H1 (cell line): ENCODE measurements at regions not wholly inside any gene's neighbourhood (a gene's known extent, or its start where the extent isn't known, plus 50 kb on each side); places are given as distances from the start of the nearest gene placed in this dataset.

Source experiments
- CTCF ChIA-PET: fragments of 300-600 bp; sonication (Branson Sonifier 250); formaldehyde crosslinking; loops from one replicate; lab custom pipeline; 2021; ENCODE audit not compliant: partially characterized antibody; lab: Charles Lee
- POLR2A ChIA-PET: fragments of 300-600 bp; sonication (Branson Sonifier 250); formaldehyde crosslinking; loops from one replicate; lab custom pipeline; 2021; ENCODE audit warnings: inconsistent platforms; ENCODE audit not compliant: partially characterized antibody; lab: Charles Lee
- DNase-seq, 2 experiments: peaks; one replicate each; pipeline versions ENCODE4 v3.0.0 to v3.0.0-alpha.2; 2010 to 2022; ENCODE audit warnings: low spot score in 2 of 2, low read depth in 1 of 2, mixed read lengths in 1 of 2
- FAIRE-seq: peaks from 2 replicates; lab custom pipeline; 2011; peaks lifted over from hg19 to GRCh38; lab: Jason Lieb, UNC
- H2AFZ ChIP-seq: 2 replicates; pipeline ENCODE4 v1.8.1; 2012; ENCODE audit warnings: low read length, inconsistent platforms
- H2AK5ac ChIP-seq: 2 replicates; pipeline ENCODE4 v1.6.1; 2013; ENCODE audit warnings: low read depth, low read length
- H2BK120ac ChIP-seq: replicated peaks from 2 replicates; pipeline ENCODE3; 2013; ENCODE audit warnings: low read depth, low read length, inconsistent platforms
- H2BK12ac ChIP-seq: 2 replicates; pipeline ENCODE4 v1.6.1; 2013; ENCODE audit warnings: low read depth, low read length
- H2BK15ac ChIP-seq: 2 replicates; pipeline ENCODE4 v1.6.1; 2013; ENCODE audit warnings: low read length
- H2BK20ac ChIP-seq: 2 replicates; pipeline ENCODE4 v1.6.1; 2013; ENCODE audit warnings: low read length
- H2BK5ac ChIP-seq: 2 replicates; pipeline ENCODE4 v1.6.1; 2013; ENCODE audit warnings: low read depth, low read length
- H3K14ac ChIP-seq: 2 replicates; pipeline ENCODE4 v1.6.1; 2013; ENCODE audit warnings: inconsistent platforms; ENCODE audit not compliant: insufficient read length
- H3K18ac ChIP-seq: 2 replicates; pipeline ENCODE4 v1.6.1; 2013; ENCODE audit warnings: low read length; ENCODE audit errors: extremely low read depth
- H3K23ac ChIP-seq: 2 replicates; pipeline ENCODE4 v1.6.1; 2013; ENCODE audit warnings: inconsistent platforms; ENCODE audit not compliant: insufficient read length
- H3K23me2 ChIP-seq: 2 replicates; pipeline ENCODE4 v1.6.1; 2013; ENCODE audit warnings: low read depth, low read length
- H3K27ac ChIP-seq: 2 replicates; pipeline ENCODE4 v1.6.1; 2011; ENCODE audit warnings: low read depth, low read length, inconsistent platforms
- H3K27me3 ChIP-seq, 4 experiments: replicated peaks in 1 of 4; 1 replicate in 1 of 4; 2 replicates in 3 of 4; pipeline versions ENCODE4 v1.6.1 to v1.8.1; 2011 to 2013; ENCODE audit warnings: low read length in 3 of 4, mild to moderate bottlenecking in 3 of 4, inconsistent platforms in 2 of 4, mixed read lengths in 2 of 4, moderate library complexity in 1 of 4; ENCODE audit not compliant: control insufficient read depth in 3 of 4, insufficient read depth in 3 of 4; ENCODE audit errors: extremely low read depth in 1 of 4
- H3K36me3 ChIP-seq, 4 experiments: 2 replicates each; pipeline versions ENCODE4 v1.6.1 to v1.8.1; 2011 to 2013; ENCODE audit warnings: mild to moderate bottlenecking in 4 of 4, low read length in 3 of 4, moderate library complexity in 2 of 4, control low read depth in 1 of 4, inconsistent platforms in 1 of 4; ENCODE audit not compliant: insufficient read depth in 4 of 4, control insufficient read depth in 2 of 4
- H3K4ac ChIP-seq: replicated peaks from 2 replicates; pipeline ENCODE3; 2013; ENCODE audit warnings: low read length, low read depth, mixed read lengths, inconsistent platforms; ENCODE audit not compliant: insufficient read length
- H3K4me1 ChIP-seq, 4 experiments: replicated peaks in 1 of 4; 1 replicate in 1 of 4; 2 replicates in 3 of 4; pipeline versions ENCODE4 v1.6.1 to v1.8.1; 2011 to 2013; ENCODE audit warnings: low read length in 3 of 4, inconsistent platforms in 2 of 4, mixed read lengths in 1 of 4; ENCODE audit not compliant: insufficient read depth in 4 of 4, control insufficient read depth in 3 of 4
- H3K4me2 ChIP-seq, 2 experiments: 2 replicates each; pipeline versions ENCODE4 v1.6.1 to v1.8.1; 2011 to 2013; ENCODE audit warnings: low read depth in 2 of 2, low read length in 2 of 2, control low read depth in 1 of 2, inconsistent platforms in 1 of 2, mild to moderate bottlenecking in 1 of 2; ENCODE audit not compliant: insufficient read depth in 1 of 2
- H3K4me3 ChIP-seq, 4 experiments: fragments of 200-600, 300-600 bp in 1 of 4; sonication (generic), shearing (Covaris generic), sonication (Bioruptor Twin) in 1 of 4; 2 replicates each; pipeline versions ENCODE4 v1.5.1 to v1.8.1; 2011 to 2016; ENCODE audit warnings: low read length in 4 of 4, low read depth in 3 of 4, control low read depth in 2 of 4, inconsistent platforms in 2 of 4, mild to moderate bottlenecking in 2 of 4, mixed read lengths in 1 of 4, moderate library complexity in 1 of 4; ENCODE audit not compliant: insufficient read depth in 2 of 4; ENCODE audit errors: extremely low read depth in 1 of 4
- H3K56ac ChIP-seq: replicated peaks from 2 replicates; pipeline ENCODE3; 2013; ENCODE audit warnings: low read depth, mild to moderate bottlenecking, mixed read lengths, low read length, inconsistent platforms; ENCODE audit not compliant: insufficient read length
- H3K79me1 ChIP-seq: 2 replicates; pipeline ENCODE4 v1.6.1; 2013; ENCODE audit warnings: low read depth, low read length, control low read depth
- H3K79me2 ChIP-seq, 2 experiments: 2 replicates each; pipeline versions ENCODE4 v1.6.1 to v1.8.1; 2012 to 2013; ENCODE audit warnings: low read length in 2 of 2, mild to moderate bottlenecking in 2 of 2, inconsistent platforms in 1 of 2; ENCODE audit not compliant: insufficient read depth in 2 of 2, control insufficient read depth in 1 of 2
- H3K9ac ChIP-seq, 4 experiments: replicated peaks in 1 of 4; 1 replicate in 1 of 4; 2 replicates in 3 of 4; pipeline versions ENCODE4 v1.6.1 to v1.8.1; 2011 to 2013; ENCODE audit warnings: low read depth in 3 of 4, low read length in 3 of 4, control low read depth in 2 of 4, mild to moderate bottlenecking in 2 of 4, moderate library complexity in 2 of 4, inconsistent platforms in 1 of 4; ENCODE audit errors: extremely low read depth in 1 of 4
- H3K9me3 ChIP-seq, 2 experiments: 2 replicates each; pipeline versions ENCODE4 v1.6.1 to v1.8.1; 2012 to 2013; ENCODE audit warnings: mild to moderate bottlenecking in 2 of 2, moderate library complexity in 2 of 2, control low read depth in 1 of 2, inconsistent platforms in 1 of 2, low read depth in 1 of 2, low read length in 1 of 2, mixed read lengths in 1 of 2; ENCODE audit not compliant: insufficient read depth in 2 of 2
- H4K20me1 ChIP-seq, 2 experiments: replicated peaks in 1 of 2; 2 replicates each; pipeline versions ENCODE3 to v1.8.1; 2011 to 2013; ENCODE audit warnings: inconsistent platforms in 2 of 2, low read length in 2 of 2, mild to moderate bottlenecking in 1 of 2; ENCODE audit not compliant: insufficient read depth in 2 of 2, control insufficient read depth in 1 of 2
- H4K5ac ChIP-seq: 2 replicates; pipeline ENCODE4 v1.6.1; 2013; ENCODE audit warnings: low read length, low read depth, mixed read lengths, inconsistent platforms; ENCODE audit not compliant: insufficient read length
- H4K8ac ChIP-seq: 2 replicates; pipeline ENCODE4 v1.8.0; 2013; ENCODE audit warnings: mild to moderate bottlenecking, moderate library complexity, low read length, inconsistent platforms; ENCODE audit not compliant: insufficient read depth; ENCODE audit errors: extremely low read depth
- H4K91ac ChIP-seq: replicated peaks from 2 replicates; pipeline ENCODE3; 2013; ENCODE audit warnings: low read length, mixed read lengths, inconsistent platforms; ENCODE audit not compliant: insufficient read length
- MAFK ChIP-seq: IDR thresholded peaks from 2 replicates; pipeline ENCODE4 v1.6.1; 2012; ENCODE audit warnings: low read depth, mild to moderate bottlenecking, improper control_type of control experiment, low read length
- POLR2AphosphoS5 ChIP-seq: IDR thresholded peaks from 2 replicates; pipeline ENCODE4 v1.6.1; 2011; ENCODE audit warnings: low read depth, low read length
- SP2 ChIP-seq: IDR thresholded peaks from 2 replicates; pipeline ENCODE4 v1.6.1; 2012; ENCODE audit warnings: mild to moderate bottlenecking, low read length, inconsistent platforms
- TAF7 ChIP-seq: optimal IDR thresholded peaks from 2 replicates; pipeline ENCODE3; 2011; ENCODE audit warnings: low read depth, mild to moderate bottlenecking, inconsistent platforms, low read length, moderate library complexity, borderline replicate concordance
- WGBS, 2 experiments: shearing (Covaris generic) in 1 of 2; methylation state at CpG; one replicate each; pipeline versions ENCODE4 v1.1.6 to v1.1.7; 2013 to 2015; ENCODE audit warnings: low lambda C conversion rate in 2 of 2, mixed read lengths in 2 of 2, inconsistent platforms in 1 of 2, low coverage in 1 of 2, missing lambda C conversion rate in 1 of 2; ENCODE audit not compliant: insufficient replicate concordance in 2 of 2, insufficient coverage in 1 of 2, insufficient read length in 1 of 2; ENCODE audit errors: extremely low coverage in 1 of 2, missing lambda C conversion rate in 1 of 2; 5-methylcytosine and 5-hydroxymethylcytosine counted together

- no peaks in the 10 kb centered on the region; a peak in 2 of 7 replicates for H3K27me3 ChIP-seq
- CTCF ChIA-PET = interaction anchor here (1.0 to 1.6 kb wide), 4 partner anchors 8 to 42 kb away, joined by 3 to 5 read pairs (median 4); no protein-coding TSS in a partner anchor
- H2BK120ac ChIP-seq = no peak overlapping the region
- no peak overlapping the region for H3K4me3 ChIP-seq
- H3K79me1 ChIP-seq = no peaks in the 10 kb centered on the region; the same call in 1 of the 2 replicates
- 0 out of 8 replicates have a peak, but pooled peaks cover 0 to 1% (median 0%) of the 10 kb centered on the region in 4 experiments for H3K36me3 ChIP-seq
- no peak overlapping the region for H2AFZ ChIP-seq
- H3K4me1 ChIP-seq = peaks cover 0 to 8% (median 5%) of the 10 kb centered on the region in 4 experiments; a peak in 6 of 7 replicates
- peaks cover 3% of the 10 kb centered on the region; the same call in 1 of the 2 replicates for H3K23me2 ChIP-seq
- H2BK12ac ChIP-seq = no peak overlapping the region
- H2AK5ac ChIP-seq = no peak overlapping the region
- no peak overlapping the region for H3K4me2 ChIP-seq
- H4K91ac ChIP-seq = no peak overlapping the region
- WGBS, 2 experiments = 79% methylated on average over 2 of the region's 2 CpGs; no CpG with 5 or more reads in 1 of the 2 experiments
- H4K20me1 ChIP-seq = no peaks in the 10 kb centered on the region
- H3K56ac ChIP-seq = no peak overlapping the region
- H3K23ac ChIP-seq = no peak overlapping the region
- H3K4ac ChIP-seq = no peak overlapping the region
- no peak overlapping the region for H3K27ac ChIP-seq
- no peak overlapping the region for H2BK15ac ChIP-seq
- no peak overlapping the region for H2BK20ac ChIP-seq
- peaks cover 3 to 7% of the 10 kb centered on the region in 2 experiments for H3K9me3 ChIP-seq
- DNase-seq = no peak
- no peak for FAIRE-seq
- no peaks in the 10 kb centered on the region for H3K79me2 ChIP-seq
- TF ChIP-seq POLR2AphosphoS5 = no peak
- TF ChIP-seq SP2 = no peak
- TF ChIP-seq TAF7 = no peak
- no peak for TF ChIP-seq MAFK
- no peak overlapping the region for H3K18ac ChIP-seq
- no peak overlapping the region for H2BK5ac ChIP-seq
- no peak overlapping the region for H4K8ac ChIP-seq
- H3K9ac ChIP-seq = no peak overlapping the region
- H4K5ac ChIP-seq = no peak overlapping the region
- no peak overlapping the region for H3K14ac ChIP-seq
- POLR2A ChIA-PET = no interaction called here
Measured at GRCh38 chr10:78947733-78948132, 121.0 kb upstream of the ZMIZ1 start.
